SK-N-SH treated with all-trans-retinoic acid at 6 μM for 48 hours (cell line): ENCODE measurements at regions not wholly inside any gene's neighbourhood (a gene's known extent, or its start where the extent isn't known, plus 50 kb on each side); places are given as distances from the start of the nearest gene placed in this dataset.

Source experiments
- ATAC-seq: fragments of 200-7000 bp; cut with Tn5 transposase; 3 replicates; pipeline ENCODE4 v1.9.1; 2020; ENCODE audit warnings: mild to moderate bottlenecking, moderate library complexity
- ARNTL ChIP-seq: fragments of 450-650 bp; formaldehyde crosslinking; IDR thresholded peaks from 2 replicates; pipeline ENCODE4 v1.5.0; 2020; ENCODE audit warnings: low read depth, mild to moderate bottlenecking, moderate library complexity, borderline replicate concordance
- BACH2 ChIP-seq: fragments of 250-450 bp; sonication (Bioruptor Pico); IDR thresholded peaks from 2 replicates; pipeline ENCODE4 v1.9.0; 2021; ENCODE audit warnings: mild to moderate bottlenecking, borderline replicate concordance
- CREB5 ChIP-seq: fragments of 250-450 bp; sonication (Bioruptor Pico); IDR thresholded peaks from 2 replicates; pipeline ENCODE4 v1.5.1; 2020; ENCODE audit warnings: low read depth, mild to moderate bottlenecking, moderate library complexity
- CSDC2 ChIP-seq: fragments of 250-450 bp; sonication (Bioruptor Pico); IDR thresholded peaks from 2 replicates; pipeline ENCODE4 v1.5.0; 2020; ENCODE audit warnings: mild to moderate bottlenecking, moderate library complexity
- CSRNP3 ChIP-seq: fragments of 250-450 bp; sonication (Bioruptor Pico); IDR thresholded peaks from 2 replicates; pipeline ENCODE4 v1.5.1; 2021; ENCODE audit warnings: mild to moderate bottlenecking, moderate library complexity
- ESRRG ChIP-seq: fragments of 250-450 bp; sonication (Bioruptor Pico); IDR thresholded peaks from 2 replicates; pipeline ENCODE4 v1.6.1; 2021; ENCODE audit warnings: mild to moderate bottlenecking
- ISL1 ChIP-seq: fragments of 250-450 bp; sonication (Bioruptor Pico); IDR thresholded peaks from 2 replicates; pipeline ENCODE4 v2.1.2; 2022; ENCODE audit warnings: mild to moderate bottlenecking, moderate library complexity
- OSR1 ChIP-seq: fragments of 250-450 bp; sonication (Bioruptor Pico); IDR thresholded peaks from 2 replicates; pipeline ENCODE4 v1.8.0; 2022; ENCODE audit warnings: moderate library complexity, mild to moderate bottlenecking, inconsistent platforms
- PATZ1 ChIP-seq: fragments of 250-450 bp; sonication (Bioruptor Pico); IDR thresholded peaks from 2 replicates; pipeline ENCODE4 v1.8.0; 2020; ENCODE audit warnings: mild to moderate bottlenecking, moderate library complexity, borderline replicate concordance
- POU6F1 ChIP-seq: fragments of 250-450 bp; sonication (Bioruptor Pico); IDR thresholded peaks from 2 replicates; pipeline ENCODE4 v1.8.0; 2021; ENCODE audit warnings: low read depth, mild to moderate bottlenecking, moderate library complexity, borderline replicate concordance
- PPARA ChIP-seq: fragments of 250-450 bp; sonication (Bioruptor Pico); IDR thresholded peaks from 2 replicates; pipeline ENCODE4 v1.5.0; 2020; ENCODE audit warnings: mild to moderate bottlenecking, borderline replicate concordance
- RARB ChIP-seq: fragments of 250-450 bp; sonication (Bioruptor Pico); IDR thresholded peaks from 2 replicates; pipeline ENCODE4 v1.8.0; 2021; ENCODE audit warnings: mild to moderate bottlenecking, moderate library complexity
- SNAI2 ChIP-seq: fragments of 250-450 bp; sonication (Bioruptor Pico); IDR thresholded peaks from 2 replicates; pipeline ENCODE4 v1.5.0; 2020; ENCODE audit warnings: mild to moderate bottlenecking, moderate library complexity
- TCF4 ChIP-seq: fragments of 250-450 bp; sonication (Bioruptor Pico); IDR thresholded peaks from 2 replicates; pipeline ENCODE4 v1.8.0; 2021; ENCODE audit warnings: mild to moderate bottlenecking, moderate library complexity, borderline replicate concordance
- TOX ChIP-seq: fragments of 250-450 bp; sonication (Bioruptor Pico); IDR thresholded peaks from 2 replicates; pipeline ENCODE4 v1.8.0; 2021; ENCODE audit warnings: mild to moderate bottlenecking, moderate library complexity, borderline replicate concordance
- TSHZ2 ChIP-seq: fragments of 250-450 bp; sonication (Bioruptor Pico); IDR thresholded peaks from 2 replicates; pipeline ENCODE4 v1.5.0; 2020; ENCODE audit warnings: mild to moderate bottlenecking, moderate library complexity
- ZFP3 ChIP-seq: fragments of 250-450 bp; sonication (Bioruptor Pico); IDR thresholded peaks from 2 replicates; pipeline ENCODE4 v1.5.0; 2020; ENCODE audit warnings: mild to moderate bottlenecking, moderate library complexity
- ZNF565 ChIP-seq: fragments of 450-650 bp; formaldehyde crosslinking; conservative IDR thresholded peaks from 2 replicates; pipeline ENCODE4 v1.5.0; 2020; ENCODE audit warnings: low read depth, mild to moderate bottlenecking, moderate library complexity
- ZNF8 ChIP-seq: fragments of 450-650 bp; formaldehyde crosslinking; IDR thresholded peaks from 2 replicates; pipeline ENCODE4 v1.5.0; 2020; ENCODE audit warnings: mild to moderate bottlenecking, moderate library complexity

GRCh38 chr1:112304126-112304525 is 91.9 kb upstream of the CTTNBP2NL start:
- TF ChIP-seq ISL1 (CRISPR knock-in tag) (no peak), TSHZ2 (CRISPR knock-in tag) (no peak), TCF4 (CRISPR knock-in tag) (no peak)
- ATAC-seq = no peak

- TF ChIP-seq TSHZ2 (CRISPR knock-in tag) = no peak
- TF ChIP-seq RARB (CRISPR knock-in tag) = no peak
- TF ChIP-seq ARNTL (CRISPR knock-in tag) = no peak
- TF ChIP-seq POU6F1 (CRISPR knock-in tag) = no peak
- no peak for TF ChIP-seq CSRNP3 (CRISPR knock-in tag)
- no peak for TF ChIP-seq OSR1 (CRISPR knock-in tag)
- TF ChIP-seq TOX (CRISPR knock-in tag) = no peak
- TF ChIP-seq PATZ1 (CRISPR knock-in tag) = no peak
- TF ChIP-seq BACH2 (CRISPR knock-in tag) = no peak
- no peak for TF ChIP-seq ZFP3
- TF ChIP-seq ISL1 (CRISPR knock-in tag) = no peak
- TF ChIP-seq CREB5 (CRISPR knock-in tag) = no peak
- no peak for TF ChIP-seq PPARA (CRISPR knock-in tag)
- no peak for TF ChIP-seq SNAI2 (CRISPR knock-in tag)
- no peak for TF ChIP-seq ZNF565
- ATAC-seq = no peak
These were observed 91.4 kb upstream of the CTTNBP2NL start for GRCh38 chr1:112304612-112305011.

GRCh38 chr1:112307930-112308591 is 88.0 kb upstream of the CTTNBP2NL start:
- TF ChIP-seq CSDC2 (CRISPR knock-in tag) = no peak
- no peak for TF ChIP-seq TSHZ2 (CRISPR knock-in tag)
- TF ChIP-seq SNAI2 (CRISPR knock-in tag) = no peak
- TF ChIP-seq BACH2 (CRISPR knock-in tag) = no peak
- no peak for TF ChIP-seq ZFP3
- TF ChIP-seq PATZ1 (CRISPR knock-in tag) = no peak
- no peak for TF ChIP-seq ESRRG (CRISPR knock-in tag)
- no peak for TF ChIP-seq ZNF8 (CRISPR knock-in tag)
- TF ChIP-seq, all 23 proteins: peak for 0
- no peak for ATAC-seq
